ENCODE measurements at regions not wholly inside any gene's neighbourhood (a gene's known extent, or its start where the extent isn't known, plus 50 kb on each side); places are given as distances from the start of the nearest gene placed in this dataset.

DNA sequence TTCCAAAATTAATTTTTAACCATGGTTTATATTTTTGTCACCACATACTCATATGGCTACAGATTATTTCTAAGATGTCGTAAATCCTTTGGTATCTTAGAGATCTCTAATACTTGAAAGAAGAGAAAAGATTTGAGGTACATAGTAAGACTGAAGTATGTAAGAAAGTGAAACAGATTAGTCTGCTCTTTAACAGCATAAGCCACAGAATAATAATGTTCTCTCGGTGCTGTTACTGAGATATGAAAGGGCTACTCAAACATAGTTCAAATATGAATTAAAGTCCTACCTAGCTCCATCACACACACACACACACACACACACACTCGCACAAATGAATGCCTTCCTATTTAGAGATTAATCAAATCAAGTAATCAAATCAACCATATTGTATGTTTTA, 274.1 kb upstream of the PCDH18 start:
- TF ChIP-seq, protein P1, sequence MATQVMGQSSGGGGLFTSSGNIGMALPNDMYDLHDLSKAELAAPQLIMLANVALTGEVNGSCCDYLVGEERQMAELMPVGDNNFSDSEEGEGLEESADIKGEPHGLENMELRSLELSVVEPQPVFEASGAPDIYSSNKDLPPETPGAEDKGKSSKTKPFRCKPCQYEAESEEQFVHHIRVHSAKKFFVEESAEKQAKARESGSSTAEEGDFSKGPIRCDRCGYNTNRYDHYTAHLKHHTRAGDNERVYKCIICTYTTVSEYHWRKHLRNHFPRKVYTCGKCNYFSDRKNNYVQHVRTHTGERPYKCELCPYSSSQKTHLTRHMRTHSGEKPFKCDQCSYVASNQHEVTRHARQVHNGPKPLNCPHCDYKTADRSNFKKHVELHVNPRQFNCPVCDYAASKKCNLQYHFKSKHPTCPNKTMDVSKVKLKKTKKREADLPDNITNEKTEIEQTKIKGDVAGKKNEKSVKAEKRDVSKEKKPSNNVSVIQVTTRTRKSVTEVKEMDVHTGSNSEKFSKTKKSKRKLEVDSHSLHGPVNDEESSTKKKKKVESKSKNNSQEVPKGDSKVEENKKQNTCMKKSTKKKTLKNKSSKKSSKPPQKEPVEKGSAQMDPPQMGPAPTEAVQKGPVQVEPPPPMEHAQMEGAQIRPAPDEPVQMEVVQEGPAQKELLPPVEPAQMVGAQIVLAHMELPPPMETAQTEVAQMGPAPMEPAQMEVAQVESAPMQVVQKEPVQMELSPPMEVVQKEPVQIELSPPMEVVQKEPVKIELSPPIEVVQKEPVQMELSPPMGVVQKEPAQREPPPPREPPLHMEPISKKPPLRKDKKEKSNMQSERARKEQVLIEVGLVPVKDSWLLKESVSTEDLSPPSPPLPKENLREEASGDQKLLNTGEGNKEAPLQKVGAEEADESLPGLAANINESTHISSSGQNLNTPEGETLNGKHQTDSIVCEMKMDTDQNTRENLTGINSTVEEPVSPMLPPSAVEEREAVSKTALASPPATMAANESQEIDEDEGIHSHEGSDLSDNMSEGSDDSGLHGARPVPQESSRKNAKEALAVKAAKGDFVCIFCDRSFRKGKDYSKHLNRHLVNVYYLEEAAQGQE (IDR thresholded peaks at IDR 0.05; ENCODE audit: insufficient read depth in 1 of 2, low read depth in 2 of 2, low read length in 1 of 2) = no peak
- no peak for TF ChIP-seq POLR2AphosphoS5 (IDR thresholded peaks at IDR 0.05; ENCODE audit: low read depth, low read length)
- no peak for TF ChIP-seq CTCF (IDR thresholded peaks at IDR 0.05)
- TF ChIP-seq SIN3A (IDR thresholded peaks at IDR 0.05; ENCODE audit: borderline replicate concordance, insufficient read depth, low read depth, low read length) = no peak
- TF ChIP-seq TCF7L2 (IDR thresholded peaks at IDR 0.05; ENCODE audit: low read depth, low read length) = no peak
- no peaks in the 10 kb centered on the region for H3K27me3 ChIP-seq (ENCODE audit: control insufficient read depth, insufficient read depth, low read length)
- no peaks in the 10 kb centered on the region for H3K4me1 ChIP-seq (ENCODE audit: control insufficient read depth, insufficient read depth, low read length)
- intact Hi-C loops (cut with micrococcal nuclease; ENCODE audit: unreplicated experiment) = no loop called here
- H3K36me3 ChIP-seq (ENCODE audit: control insufficient read depth, insufficient read depth, low read length) = no peaks in the 10 kb centered on the region
- ATAC-seq = no peak
- ChIA-PET CTCF (no interaction called here), POLR2A (interaction anchor here (0.7 kb wide), 1 partner anchor 51 kb away, joined by 5 read pairs; no protein-coding TSS in a partner anchor)
- in situ Hi-C loops (cut with HindIII; ENCODE audit: low pct_unique_long_range_greater_than_20kb, low sequenced_read_pairs) = no loop called here
- H3K9me3 ChIP-seq (ENCODE audit: control insufficient read depth, insufficient read depth, low read depth, low read length) = no peaks in the 10 kb centered on the region
- no peak overlapping the region for H3K4me3 ChIP-seq (ENCODE audit: low read depth in 2 of 2, low read length in 2 of 2)
- BruUV-seq (replicated peaks) = no TSS peak
- no peak overlapping the region for H3K27ac ChIP-seq (ENCODE audit: low read length)
- DNase-seq (ENCODE audit: low read depth, low spot score) = no peak

DNA sequence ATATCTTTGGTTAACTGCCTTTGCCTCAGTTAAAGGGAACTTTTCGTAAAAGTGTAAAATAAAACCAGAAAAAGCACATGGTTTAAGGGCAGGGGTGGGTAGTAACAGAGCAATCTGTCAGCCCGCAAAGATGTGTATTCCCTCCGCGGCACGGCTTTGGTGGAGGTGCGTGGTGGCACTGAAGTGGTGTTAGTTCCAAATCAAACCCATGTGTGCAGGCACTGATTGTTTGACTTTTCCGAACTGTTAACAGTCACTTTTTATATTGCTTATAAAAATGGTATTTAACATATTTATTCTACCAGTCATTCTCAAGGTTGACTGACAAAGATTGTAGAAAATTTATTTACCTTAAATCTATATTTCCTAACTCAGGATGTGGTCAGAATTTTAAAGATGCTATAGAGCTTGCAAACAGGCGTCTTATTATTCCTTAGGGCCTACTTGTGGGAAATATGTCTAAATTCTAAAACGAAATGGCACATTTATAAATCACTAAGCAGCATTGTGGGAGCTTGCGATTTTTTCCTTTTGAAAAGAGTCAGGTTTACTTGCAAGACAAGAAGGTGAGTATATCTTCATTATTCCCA, 272.7 kb upstream of the PCDH18 start:
- Histone ChIP-seq H3K27ac (ENCODE audit: low read length) (no peak overlapping the region), H3K4me3 (ENCODE audit: low read depth in 2 of 2, low read length in 2 of 2) (no peak overlapping the region), H3K4me1 (ENCODE audit: control insufficient read depth, insufficient read depth, low read length) (no peaks in the 10 kb centered on the region), H3K36me3 (ENCODE audit: control insufficient read depth, insufficient read depth, low read length) (no peaks in the 10 kb centered on the region), H3K27me3 (ENCODE audit: control insufficient read depth, insufficient read depth, low read length) (no peaks in the 10 kb centered on the region), H3K9me3 (ENCODE audit: control insufficient read depth, insufficient read depth, low read depth, low read length) (no peaks in the 10 kb centered on the region)
- in situ Hi-C loops (cut with HindIII; ENCODE audit: low pct_unique_long_range_greater_than_20kb, low sequenced_read_pairs) (no loop called here), intact Hi-C loops (cut with micrococcal nuclease; ENCODE audit: unreplicated experiment) (no loop called here)
- ChIA-PET CTCF (no interaction called here), POLR2A (no interaction called here)
- BruUV-seq (replicated peaks) = no TSS peak
- ATAC-seq (no peak), DNase-seq (ENCODE audit: low read depth, low spot score) (no peak)
- TF ChIP-seq POLR2AphosphoS5 (IDR thresholded peaks at IDR 0.05; ENCODE audit: low read depth, low read length) = no peak
- TF ChIP-seq CTCF (IDR thresholded peaks at IDR 0.05) = no peak
- TF ChIP-seq TCF7L2 (IDR thresholded peaks at IDR 0.05; ENCODE audit: low read depth, low read length) = no peak
- TF ChIP-seq SIN3A (IDR thresholded peaks at IDR 0.05; ENCODE audit: borderline replicate concordance, insufficient read depth, low read depth, low read length) = no peak
- TF ChIP-seq, protein P1 (IDR thresholded peaks at IDR 0.05; ENCODE audit: insufficient read depth in 1 of 2, low read depth in 2 of 2, low read length in 1 of 2) = no peak

Measured in Panc1 (cell line).